Spinal cord (tissue), 9 donors: ENCODE measurements at regions not wholly inside any gene's neighbourhood (a gene's known extent, or its start where the extent isn't known, plus 50 kb on each side); places are given as distances from the start of the nearest gene placed in this dataset.
A peak's percentile ranks its signal among the peaks of the same experiment; 100 is the strongest.

Experiments used
- DNase-seq, 6 donors: peaks; one replicate each; pipeline versions ENCODE4 v3.0.0 to v3.0.0-alpha.2; 2013 to 2015; ENCODE audit warnings: low spot score in 6 of 6, low read depth in 4 of 6
- H3K27ac ChIP-seq: one replicate; pipeline ENCODE4 v1.5.1; 2013; ENCODE audit warnings: low read depth, low read length, control low read depth
- H3K27me3 ChIP-seq: one replicate; pipeline ENCODE4 v1.6.1; 2013; ENCODE audit warnings: low read length; ENCODE audit not compliant: control insufficient read depth, insufficient read depth
- H3K36me3 ChIP-seq: one replicate; pipeline ENCODE4 v1.6.1; 2013; ENCODE audit warnings: low read length; ENCODE audit not compliant: control insufficient read depth, insufficient read depth
- H3K4me1 ChIP-seq: one replicate; pipeline ENCODE4 v1.6.1; 2013; ENCODE audit warnings: low read length; ENCODE audit not compliant: control insufficient read depth, insufficient read depth
- H3K4me3 ChIP-seq: one replicate; pipeline ENCODE4 v1.5.1; 2013; ENCODE audit warnings: low read depth, low read length, control low read depth
- H3K9me3 ChIP-seq: one replicate; pipeline ENCODE4 v1.6.1; 2013; ENCODE audit warnings: low read length; ENCODE audit not compliant: control insufficient read depth, insufficient read depth
- WGBS: methylation state at CpG from one replicate; pipeline ENCODE4 v1.1.5; 2013; ENCODE audit warnings: missing lambda C conversion rate; ENCODE audit not compliant: insufficient coverage; 5-methylcytosine and 5-hydroxymethylcytosine counted together
- donor health status: healthy.

DNA sequence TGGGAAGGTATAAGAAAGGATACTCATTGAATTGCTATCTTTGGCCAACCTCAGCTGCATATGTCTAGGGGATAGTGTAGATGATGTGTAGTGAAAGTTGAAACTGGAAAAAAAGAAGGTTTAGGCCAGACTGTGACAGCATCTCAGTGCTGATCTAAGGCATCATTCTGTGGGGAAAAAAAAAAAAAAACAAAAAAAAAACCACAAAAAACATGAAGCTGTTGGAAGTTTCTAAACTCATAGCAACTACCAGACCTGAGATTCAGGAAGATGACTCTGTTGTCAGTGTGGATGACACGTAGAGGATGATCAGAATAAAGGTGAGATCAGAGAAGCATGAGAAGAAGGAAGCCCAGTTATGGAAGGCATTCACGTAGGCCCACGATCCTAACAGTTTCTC, 100.8 kb upstream of the CNKSR3 start:
- Histone ChIP-seq H3K27ac (no peak overlapping the region), H3K4me3 (no peak overlapping the region), H3K36me3 (no peaks in the 10 kb centered on the region), H3K27me3 (no peaks in the 10 kb centered on the region), H3K4me1 (peaks cover 6% of the 10 kb centered on the region), H3K9me3 (no peaks in the 10 kb centered on the region)
- 75% methylated on average over 1 of the region's 3 CpGs for WGBS
- DNase-seq = no peak

DNA sequence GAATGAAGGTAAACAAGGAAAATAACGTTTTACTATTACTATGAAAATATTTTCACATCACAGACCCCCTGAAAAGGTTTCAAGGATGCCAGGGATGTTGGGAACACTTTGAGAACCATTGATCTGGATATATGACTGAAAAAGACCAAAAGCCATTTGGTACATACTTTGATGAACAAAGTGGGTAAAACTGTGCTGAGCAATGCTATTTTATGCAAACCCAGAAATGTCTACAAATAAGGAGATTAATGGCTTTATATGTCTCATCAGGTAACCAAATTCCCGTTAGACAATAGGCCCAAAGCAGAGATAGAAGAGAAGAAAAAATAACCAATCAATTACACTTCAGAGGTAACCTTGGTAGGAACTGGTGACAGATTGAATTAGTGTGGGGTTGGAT, 101.4 kb upstream of the CNKSR3 start:
- Histone ChIP-seq H3K27ac (no peak overlapping the region), H3K36me3 (no peaks in the 10 kb centered on the region), H3K27me3 (no peaks in the 10 kb centered on the region), H3K4me1 (peaks cover 3% of the 10 kb centered on the region), H3K4me3 (no peak overlapping the region), H3K9me3 (no peaks in the 10 kb centered on the region)
- no peak for DNase-seq
- no CpG with 5 or more reads among the region's 2 CpGs for WGBS

GRCh38 chr6:154613137-154613676, 102.7 kb upstream of the CNKSR3 start:
- H3K4me1 ChIP-seq = peaks cover 3% of the 10 kb centered on the region
- no peaks in the 10 kb centered on the region for H3K27me3 ChIP-seq
- WGBS = 94% methylated on average over 8 of the region's 8 CpGs
- no peaks in the 10 kb centered on the region for H3K9me3 ChIP-seq
- no peak for DNase-seq
- no peaks in the 10 kb centered on the region for H3K36me3 ChIP-seq
- H3K27ac ChIP-seq = no peak overlapping the region
- no peak overlapping the region for H3K4me3 ChIP-seq

GRCh38 chr6:154614101-154614500, 103.6 kb upstream of the CNKSR3 start:
- Histone ChIP-seq H3K4me1 (peaks cover 3% of the 10 kb centered on the region), H3K4me3 (no peak overlapping the region), H3K27ac (no peak overlapping the region), H3K36me3 (no peaks in the 10 kb centered on the region), H3K9me3 (no peaks in the 10 kb centered on the region), H3K27me3 (no peaks in the 10 kb centered on the region)
- DNase-seq = no peak
- WGBS = no CpG with 5 or more reads among the region's 4 CpGs

DNA sequence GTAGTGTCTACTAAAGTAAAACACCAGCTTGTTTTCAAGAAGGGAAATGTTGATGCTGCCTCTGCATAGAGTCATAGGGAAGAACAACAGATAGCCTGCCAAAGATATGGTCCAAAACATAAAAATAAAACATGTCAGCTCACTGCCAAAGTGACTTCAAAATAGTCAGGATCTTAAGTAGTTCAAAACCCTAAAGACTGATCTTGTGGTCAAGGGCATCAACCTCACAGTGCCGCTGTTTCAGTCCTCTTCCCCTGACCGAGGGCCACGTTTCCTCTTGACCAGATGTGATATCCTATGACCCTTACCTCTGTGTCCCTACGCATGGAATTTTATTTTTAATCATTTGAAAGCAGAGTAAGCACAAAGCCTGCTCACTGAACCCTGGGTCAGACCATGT, 104.2 kb upstream of the CNKSR3 start:
- H3K4me1 ChIP-seq = peaks cover 3% of the 10 kb centered on the region
- 88% methylated on average over 3 of the region's 4 CpGs for WGBS
- no peak overlapping the region for H3K4me3 ChIP-seq
- DNase-seq = no peak
- H3K27me3 ChIP-seq = no peaks in the 10 kb centered on the region
- H3K27ac ChIP-seq = no peak overlapping the region
- H3K9me3 ChIP-seq = no peaks in the 10 kb centered on the region
- H3K36me3 ChIP-seq = no peaks in the 10 kb centered on the region

DNA sequence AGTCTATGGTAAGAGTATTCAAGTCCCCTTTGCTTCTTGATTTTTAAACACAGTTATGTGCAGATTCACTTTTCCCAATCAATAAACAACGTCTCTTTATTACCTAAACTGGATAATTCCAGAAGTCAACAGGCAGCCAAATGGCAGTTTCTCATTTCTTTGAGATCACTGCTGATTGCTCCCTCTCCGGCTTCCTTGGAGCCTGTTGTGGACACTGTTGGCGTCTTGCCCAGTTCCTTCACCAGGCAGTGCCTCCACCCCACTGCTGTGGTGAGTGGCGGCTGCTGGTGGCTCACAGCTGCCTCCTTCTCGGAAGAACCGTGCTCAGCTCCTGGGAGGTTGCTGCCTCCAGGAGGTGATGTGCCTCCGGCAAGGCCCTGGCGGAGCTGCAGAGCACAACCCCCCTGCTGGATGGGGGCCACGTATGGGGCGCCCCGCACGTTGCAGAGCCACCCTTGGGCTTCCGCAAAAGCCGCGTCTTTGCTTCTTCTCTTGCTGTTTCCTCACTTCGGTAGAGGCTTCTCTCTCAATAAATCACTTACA, 105.1 kb upstream of the CNKSR3 start:
- DNase-seq = peak in 4 of 6 donors; percentile 11 to 57 (median 35)
- H3K27ac ChIP-seq = no peak overlapping the region
- no peaks in the 10 kb centered on the region for H3K36me3 ChIP-seq
- 49% methylated on average over 9 of the region's 16 CpGs for WGBS
- H3K4me3 ChIP-seq = no peak overlapping the region
- no peaks in the 10 kb centered on the region for H3K9me3 ChIP-seq
- peaks cover 3% of the 10 kb centered on the region for H3K4me1 ChIP-seq
- H3K27me3 ChIP-seq = no peaks in the 10 kb centered on the region

GRCh38 chr6:154617175-154617574, 106.7 kb upstream of the CNKSR3 start:
- WGBS = no CpG with 5 or more reads among the region's 2 CpGs
- Histone ChIP-seq H3K27me3 (no peaks in the 10 kb centered on the region), H3K27ac (no peak overlapping the region), H3K9me3 (no peaks in the 10 kb centered on the region), H3K4me1 (peaks cover 3% of the 10 kb centered on the region), H3K4me3 (no peak overlapping the region), H3K36me3 (no peaks in the 10 kb centered on the region)
- no peak for DNase-seq

GRCh38 chr6:154619146-154619545, 108.7 kb upstream of the CNKSR3 start:
- no peak overlapping the region for H3K27ac ChIP-seq

GRCh38 chr6:154621686-154622085, 111.2 kb upstream of the CNKSR3 start:
- Histone ChIP-seq H3K27ac (no peak overlapping the region), H3K4me1 (no peaks in the 10 kb centered on the region), H3K4me3 (no peak overlapping the region), H3K9me3 (no peaks in the 10 kb centered on the region), H3K36me3 (no peaks in the 10 kb centered on the region), H3K27me3 (no peaks in the 10 kb centered on the region)
- 100% methylated on average over 2 of the region's 4 CpGs for WGBS
- no peak for DNase-seq

More at GRCh38 chr6:154619146-154619545, 108.7 kb upstream of the CNKSR3 start:
- Histone ChIP-seq H3K36me3 (no peaks in the 10 kb centered on the region), H3K4me3 (no peak overlapping the region), H3K9me3 (no peaks in the 10 kb centered on the region), H3K4me1 (peaks cover 3% of the 10 kb centered on the region), H3K27me3 (no peaks in the 10 kb centered on the region)
- DNase-seq = no peak
- 95% methylated on average over 4 of the region's 5 CpGs for WGBS

GRCh38 chr6:154622618-154623336, 110.4 kb upstream of the SCAF8 start:
- Histone ChIP-seq H3K27ac (no peak overlapping the region), H3K4me3 (no peak overlapping the region), H3K27me3 (no peaks in the 10 kb centered on the region), H3K4me1 (no peaks in the 10 kb centered on the region), H3K9me3 (no peaks in the 10 kb centered on the region), H3K36me3 (no peaks in the 10 kb centered on the region)
- no peak for DNase-seq
- WGBS = no CpG with 5 or more reads among the region's 3 CpGs
